Spleen (tissue), 11 donors: ENCODE measurements at regions not wholly inside any gene's neighbourhood (a gene's known extent, or its start where the extent isn't known, plus 50 kb on each side); places are given as distances from the start of the nearest gene placed in this dataset.

ENCODE experiments used
- DNase-seq: peaks from one replicate; pipeline ENCODE4 v3.0.0-alpha.2; 2020
- H3K27ac ChIP-seq, 8 donors: fragments of 200-600 bp; sonication (generic) in 7 of 8; 1 replicate in 4 of 8; 2 replicates in 4 of 8; pipeline versions ENCODE4 v1.5.0 to v1.8.0; 2016 to 2021; ENCODE audit warnings: inconsistent platforms in 4 of 8, mild to moderate bottlenecking in 4 of 8, moderate library complexity in 1 of 8
- H3K27me3 ChIP-seq, 7 donors: fragments of 200-600 bp; sonication (generic) in 6 of 7; replicated peaks in 1 of 7; 1 replicate in 4 of 7; 2 replicates in 3 of 7; pipeline versions ENCODE4 v1.5.0 to v1.8.0; 2016 to 2021; ENCODE audit warnings: inconsistent platforms in 3 of 7, mild to moderate bottlenecking in 1 of 7
- H3K36me3 ChIP-seq, 6 donors: fragments of 200-600 bp; sonication (generic) in 5 of 6; 1 replicate in 4 of 6; 2 replicates in 2 of 6; pipeline versions ENCODE4 v1.5.0 to v1.8.0; 2016 to 2021; ENCODE audit warnings: inconsistent platforms in 2 of 6
- H3K4me1 ChIP-seq, 6 donors: fragments of 200-600 bp; sonication (generic) in 5 of 6; 1 replicate in 3 of 6; 2 replicates in 3 of 6; pipeline versions ENCODE4 v1.5.0 to v1.8.0; 2016 to 2021; ENCODE audit warnings: inconsistent platforms in 3 of 6
- H3K4me3 ChIP-seq, 8 donors: fragments of 200-600 bp; sonication (generic) in 7 of 8; 1 replicate in 4 of 8; 2 replicates in 4 of 8; pipeline versions ENCODE4 v1.5.0 to v1.8.0; 2016 to 2021; ENCODE audit warnings: inconsistent platforms in 4 of 8, mild to moderate bottlenecking in 4 of 8, moderate library complexity in 2 of 8
- H3K9me3 ChIP-seq, 8 donors: fragments of 200-600 bp; sonication (generic) in 7 of 8; 1 replicate in 4 of 8; 2 replicates in 4 of 8; pipeline versions ENCODE4 v1.5.0 to v1.8.0; 2016 to 2021; ENCODE audit warnings: inconsistent platforms in 4 of 8
- CTCF ChIP-seq, 11 experiments: fragments of 200-600 bp in 7 of 11; fragments of 450-650 bp in 4 of 11; sonication (generic) in 4 of 11; IDR thresholded peaks in 8 of 11; conservative IDR thresholded peaks in 3 of 11; 1 replicate in 7 of 11; 2 replicates in 4 of 11; pipeline versions ENCODE4 v1.4.0 to v1.8.0; 2016 to 2021; ENCODE audit warnings: antibody characterized with exemption in 11 of 11, inconsistent platforms in 4 of 11, mild to moderate bottlenecking in 1 of 11
- POLR2A ChIP-seq, 3 donors: fragments of 450-650 bp; IDR thresholded peaks; one replicate each; pipeline ENCODE4 v1.5.1; 2017; ENCODE audit warnings: antibody characterized with exemption in 3 of 3, mild to moderate bottlenecking in 1 of 3
- POLR2AphosphoS5 ChIP-seq, 3 donors: sonication (generic); formaldehyde crosslinking; IDR thresholded peaks; one replicate each; pipeline ENCODE4 v1.5.1; 2017; ENCODE audit warnings: antibody characterized with exemption in 3 of 3
- WGBS, 5 donors: extraction: QIAGEN DNeasy Blood & Tissue Kit in 3 of 5; methylation state at CpG; one replicate each; pipeline versions ENCODE4 v1.1.5 to v1.1.7; 2013 to 2018; 5-methylcytosine and 5-hydroxymethylcytosine counted together
- intact Hi-C: fragments of 100-400 bp; cut with DNase I; formaldehyde crosslinking; loops from one replicate; pipeline ENCODE4 v1.15.0; 2023; ENCODE audit warnings: low total_unique reads
- donor health status: healthy with polysubstance abuse.
- donor health status: DM: no; HTN: no; CAD: no; lungs with moderate emphysema.
- donor health status: DM: no; HTN: no; CAD: no.
- donor health status: Bipolar disorder and iron deficiency.
- donor health status: healthy.
- donor health status: DM: no; HTN: no; CAD: no.
- donor health status: DM: yes; HTN: yes; CAD: no.

GRCh38 chr11:41660585-41660984 lies 201.1 kb upstream of the LRRC4C start:
- intact Hi-C loops: no loop called here

GRCh38 chr11:41665441-41666360 lies 206.2 kb upstream of the LRRC4C start:
- 63 to 86% (median 80%) methylated on average over 7 of the region's 7 CpGs for WGBS, 5 donors
- Histone ChIP-seq H3K9me3 (peaks cover 0 to 7% (median 0%) of the 10 kb centered on the region in 8 donors), H3K4me3 (no peak overlapping the region), H3K4me1 (no peaks in the 10 kb centered on the region), H3K27ac (no peak overlapping the region), H3K36me3 (no peaks in the 10 kb centered on the region), H3K27me3 (no peaks in the 10 kb centered on the region)
- TF ChIP-seq POLR2A (IDR thresholded peaks at IDR 0.05) (no peak), POLR2AphosphoS5 (IDR thresholded peaks at IDR 0.05) (no peak), CTCF (IDR thresholded peaks at IDR 0.05 in 8 of 11, conservative IDR thresholded peaks at IDR 0.05 in 3 of 11) (no peak)
- no peak for DNase-seq
- intact Hi-C loops: no loop called here

More at GRCh38 chr11:41660585-41660984, 201.1 kb upstream of the LRRC4C start:
- TF ChIP-seq CTCF (IDR thresholded peaks at IDR 0.05 in 8 of 11, conservative IDR thresholded peaks at IDR 0.05 in 3 of 11) (no peak), POLR2A (IDR thresholded peaks at IDR 0.05) (no peak), POLR2AphosphoS5 (IDR thresholded peaks at IDR 0.05) (no peak)
- H3K9me3 ChIP-seq: peaks cover 0 to 18% (median 5%) of the 10 kb centered on the region in 8 donors
- no peaks in the 10 kb centered on the region for H3K27me3 ChIP-seq
- H3K36me3 ChIP-seq: no peaks in the 10 kb centered on the region
- 72 to 81% (median 76%) methylated on average over 8 of the region's 8 CpGs for WGBS, 5 donors
- no peak for DNase-seq
- H3K4me3 ChIP-seq: no peak overlapping the region
- H3K27ac ChIP-seq: no peak overlapping the region
- H3K4me1 ChIP-seq: no peaks in the 10 kb centered on the region

- DNase-seq: no peak
- intact Hi-C loops: no loop called here
- Histone ChIP-seq H3K36me3 (no peaks in the 10 kb centered on the region), H3K4me3 (no peak overlapping the region), H3K27me3 (no peaks in the 10 kb centered on the region), H3K4me1 (no peaks in the 10 kb centered on the region), H3K9me3 (peaks cover 0 to 7% (median 0%) of the 10 kb centered on the region in 8 donors), H3K27ac (no peak overlapping the region)
- WGBS, 5 donors: 66 to 76% (median 68%) methylated on average over 5 of the region's 5 CpGs
- TF ChIP-seq POLR2AphosphoS5 (IDR thresholded peaks at IDR 0.05): no peak
- TF ChIP-seq POLR2A (IDR thresholded peaks at IDR 0.05): no peak
- TF ChIP-seq CTCF (IDR thresholded peaks at IDR 0.05 in 8 of 11, conservative IDR thresholded peaks at IDR 0.05 in 3 of 11): no peak
Measured at GRCh38 chr11:41666951-41667653, 207.7 kb upstream of the LRRC4C start.

- peaks cover 0 to 11% (median 0%) of the 10 kb centered on the region in 8 donors for H3K9me3 ChIP-seq
- H3K27ac ChIP-seq: no peak overlapping the region
- intact Hi-C loops: no loop called here
- TF ChIP-seq POLR2AphosphoS5 (IDR thresholded peaks at IDR 0.05): no peak
- no peak for TF ChIP-seq CTCF (IDR thresholded peaks at IDR 0.05 in 8 of 11, conservative IDR thresholded peaks at IDR 0.05 in 3 of 11)
- no peak for TF ChIP-seq POLR2A (IDR thresholded peaks at IDR 0.05)
- WGBS, 5 donors: 92 to 100% (median 94%) methylated on average over 1 of the region's 1 CpG
- H3K4me3 ChIP-seq: no peak overlapping the region
- DNase-seq: no peak
- H3K27me3 ChIP-seq: no peaks in the 10 kb centered on the region
- no peaks in the 10 kb centered on the region for H3K36me3 ChIP-seq
- no peaks in the 10 kb centered on the region for H3K4me1 ChIP-seq
Measured at GRCh38 chr11:41675205-41675604, 215.8 kb upstream of the LRRC4C start.
